Mucosa of descending colon (tissue), 3 donors: ENCODE measurements at regions not wholly inside any gene's neighbourhood (a gene's known extent, or its start where the extent isn't known, plus 50 kb on each side); places are given as distances from the start of the nearest gene placed in this dataset.

ENCODE experiments used
- ATAC-seq: fragments of 200-7000 bp; cut with Tn5 transposase; one replicate; pipeline ENCODE4 v1.9.1; 2020; ENCODE audit warnings: mild to moderate bottlenecking, moderate library complexity
- DNase-seq, 3 donors: peaks; one replicate each; pipeline ENCODE4 v3.0.0-alpha.2; 2020
- H3K36me3 ChIP-seq: fragments of 200-600 bp; one replicate; pipeline ENCODE4 v1.8.0; 2021; ENCODE audit warnings: low read depth, mild to moderate bottlenecking
- H3K4me1 ChIP-seq: fragments of 200-600 bp; one replicate; pipeline ENCODE4 v1.8.0; 2021; ENCODE audit warnings: low read depth, mild to moderate bottlenecking
- H3K4me3 ChIP-seq: fragments of 200-600 bp; one replicate; pipeline ENCODE4 v1.8.0; 2021; ENCODE audit warnings: mild to moderate bottlenecking
- H3K9me3 ChIP-seq: fragments of 200-600 bp; one replicate; pipeline ENCODE4 v1.8.0; 2021; ENCODE audit warnings: mild to moderate bottlenecking
- intact Hi-C, 2 donors: fragments of 100-400 bp; cut with DNase I in 1 of 2; cut with micrococcal nuclease in 1 of 2; formaldehyde crosslinking; loops; one replicate each; pipeline versions ENCODE4 v1.11.0 to v1.11.1; 2022; cut with DNase I, micrococcal nuclease
- TF ChIP-seq, protein P1 (sequence below): fragments of 200-600 bp; IDR thresholded peaks from one replicate; pipeline ENCODE4 v1.8.0; 2022; ENCODE audit warnings: antibody characterized with exemption, mild to moderate bottlenecking
- donor health status: DM: no; HTN: no; CAD: no; lungs with moderate emphysema.
- donor health status: DM: no; HTN: no; CAD: no.
- donor health status: DM: no; HTN: yes; CAD: no.

DNA sequence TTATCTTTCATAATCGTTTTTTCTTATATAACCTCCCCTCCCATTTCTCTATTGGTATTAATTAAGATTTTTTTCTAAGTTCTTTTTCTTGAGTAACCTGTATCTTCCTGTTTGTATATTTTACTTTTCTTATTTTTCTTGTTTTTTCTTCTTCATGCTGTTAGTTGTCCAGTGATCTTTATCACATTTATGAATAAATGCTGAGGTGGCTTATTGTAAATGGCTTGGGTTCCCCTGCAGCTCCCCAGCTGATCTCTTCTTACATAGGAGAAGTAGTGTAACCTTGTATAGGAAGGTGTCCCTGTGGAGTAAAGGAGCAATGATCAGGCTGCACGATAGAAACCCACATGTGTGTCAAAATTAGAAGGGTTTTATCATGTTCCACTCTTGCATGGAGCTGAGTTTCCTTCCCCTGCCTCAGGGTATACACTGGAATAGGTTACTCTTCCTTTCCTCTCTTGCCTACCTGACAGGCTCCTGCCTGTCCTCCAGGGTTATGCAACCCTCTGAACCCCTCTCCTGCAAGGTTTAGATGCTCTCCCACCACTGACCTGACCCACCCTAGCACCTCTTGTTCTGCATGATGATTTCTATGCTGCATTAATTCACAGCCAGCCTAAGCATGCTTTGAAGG lies 334.8 kb upstream of the RGS6 start:
- Histone ChIP-seq H3K4me3 (no peak overlapping the region), H3K9me3 (peaks cover 9% of the 10 kb centered on the region), H3K4me1 (no peaks in the 10 kb centered on the region), H3K36me3 (no peaks in the 10 kb centered on the region)
- TF ChIP-seq, protein P1, sequence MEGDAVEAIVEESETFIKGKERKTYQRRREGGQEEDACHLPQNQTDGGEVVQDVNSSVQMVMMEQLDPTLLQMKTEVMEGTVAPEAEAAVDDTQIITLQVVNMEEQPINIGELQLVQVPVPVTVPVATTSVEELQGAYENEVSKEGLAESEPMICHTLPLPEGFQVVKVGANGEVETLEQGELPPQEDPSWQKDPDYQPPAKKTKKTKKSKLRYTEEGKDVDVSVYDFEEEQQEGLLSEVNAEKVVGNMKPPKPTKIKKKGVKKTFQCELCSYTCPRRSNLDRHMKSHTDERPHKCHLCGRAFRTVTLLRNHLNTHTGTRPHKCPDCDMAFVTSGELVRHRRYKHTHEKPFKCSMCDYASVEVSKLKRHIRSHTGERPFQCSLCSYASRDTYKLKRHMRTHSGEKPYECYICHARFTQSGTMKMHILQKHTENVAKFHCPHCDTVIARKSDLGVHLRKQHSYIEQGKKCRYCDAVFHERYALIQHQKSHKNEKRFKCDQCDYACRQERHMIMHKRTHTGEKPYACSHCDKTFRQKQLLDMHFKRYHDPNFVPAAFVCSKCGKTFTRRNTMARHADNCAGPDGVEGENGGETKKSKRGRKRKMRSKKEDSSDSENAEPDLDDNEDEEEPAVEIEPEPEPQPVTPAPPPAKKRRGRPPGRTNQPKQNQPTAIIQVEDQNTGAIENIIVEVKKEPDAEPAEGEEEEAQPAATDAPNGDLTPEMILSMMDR: no peak
- ATAC-seq: no peak
- intact Hi-C loops: no loop called here
- DNase-seq: no peak

DNA sequence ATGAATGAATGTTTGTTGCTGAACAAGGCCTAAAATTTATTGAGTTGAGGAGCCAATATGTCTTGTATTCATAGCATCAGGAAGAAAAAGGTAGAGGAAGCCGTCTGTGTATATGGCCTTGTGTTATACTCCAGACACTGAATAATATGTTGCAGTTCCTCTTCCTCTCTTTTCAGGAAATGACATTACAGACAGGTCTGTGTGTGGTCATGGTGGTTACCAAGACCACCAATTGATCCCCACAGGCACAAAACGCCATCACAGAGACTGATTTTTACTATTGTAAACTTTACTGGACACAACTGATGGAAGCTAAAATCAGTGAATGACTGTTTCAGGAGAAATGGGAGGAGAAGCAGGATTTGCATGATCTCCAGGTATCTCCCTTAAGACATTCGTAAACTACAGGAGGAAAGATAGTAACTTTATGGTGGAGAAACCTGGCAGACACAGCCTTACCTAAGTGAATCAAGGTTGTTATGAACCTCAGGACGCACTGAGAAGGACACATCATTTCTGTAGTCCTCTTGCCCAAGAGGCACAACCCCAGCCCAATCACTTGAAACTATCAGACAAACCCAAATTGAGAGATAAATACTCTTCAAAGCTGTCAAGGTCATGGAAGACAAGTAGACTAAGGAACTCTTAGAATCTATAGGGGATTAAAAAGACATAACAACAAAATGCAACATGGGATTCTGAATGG lies 334.1 kb upstream of the RGS6 start:
- peak; percentile 67 for ATAC-seq
- no peaks in the 10 kb centered on the region for H3K36me3 ChIP-seq
- intact Hi-C loops: no loop called here
- no peak for DNase-seq
- H3K4me3 ChIP-seq: no peak overlapping the region
- TF ChIP-seq, protein P1: no peak
- peaks cover 9% of the 10 kb centered on the region for H3K9me3 ChIP-seq
- H3K4me1 ChIP-seq: no peaks in the 10 kb centered on the region

DNA sequence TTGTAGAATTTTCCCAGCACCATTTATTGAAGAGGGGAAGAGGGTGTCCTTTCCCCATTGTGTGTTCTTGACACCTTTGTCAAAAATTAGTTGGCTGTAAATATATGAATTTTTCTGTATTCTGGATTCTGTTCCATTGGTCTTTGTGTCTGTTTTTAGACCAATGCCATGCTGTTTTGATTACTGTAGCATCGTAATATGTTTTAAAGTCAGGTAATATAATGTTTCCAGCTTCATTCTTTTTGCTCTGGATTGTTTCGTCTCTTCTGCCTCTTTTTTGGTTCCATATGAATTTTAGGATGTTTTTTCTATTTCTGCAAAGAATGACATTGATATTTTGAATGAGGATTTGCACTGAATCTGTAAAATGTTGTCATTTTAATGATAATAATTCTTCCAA lies 331.9 kb upstream of the RGS6 start:
- no peak for ATAC-seq
- intact Hi-C loops: no loop called here

DNA sequence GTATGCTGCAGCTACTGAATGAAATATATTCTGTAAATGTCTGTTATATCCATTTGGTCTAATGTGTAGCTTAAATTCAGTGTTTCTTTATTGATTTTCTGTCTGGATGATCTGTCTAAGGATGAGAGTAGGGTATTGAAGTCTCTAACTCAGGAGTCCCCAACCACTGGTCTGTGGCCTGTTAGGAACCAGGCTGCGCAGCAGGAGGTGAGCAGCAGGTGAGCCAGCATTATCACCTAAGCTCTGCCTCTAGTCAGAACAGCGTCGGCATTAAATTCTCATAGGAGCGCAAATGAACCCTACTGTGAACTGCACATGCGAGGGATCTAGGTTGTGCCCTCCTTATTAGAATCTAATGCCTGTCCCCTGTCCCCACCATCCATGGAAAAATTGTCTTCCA lies 329.7 kb upstream of the RGS6 start:
- intact Hi-C loops: no loop called here
- peaks cover 9% of the 10 kb centered on the region for H3K9me3 ChIP-seq
- H3K4me1 ChIP-seq: no peaks in the 10 kb centered on the region
- no peak for DNase-seq
- H3K36me3 ChIP-seq: no peaks in the 10 kb centered on the region
- no peak for ATAC-seq
- TF ChIP-seq, protein P1: no peak
- H3K4me3 ChIP-seq: no peak overlapping the region

More for the DNA sequence above, 331.9 kb upstream of the RGS6 start:
- TF ChIP-seq, protein P1: no peak
- H3K4me1 ChIP-seq: no peaks in the 10 kb centered on the region
- DNase-seq: no peak
- H3K9me3 ChIP-seq: peaks cover 9% of the 10 kb centered on the region
- no peak overlapping the region for H3K4me3 ChIP-seq
- H3K36me3 ChIP-seq: no peaks in the 10 kb centered on the region

DNA sequence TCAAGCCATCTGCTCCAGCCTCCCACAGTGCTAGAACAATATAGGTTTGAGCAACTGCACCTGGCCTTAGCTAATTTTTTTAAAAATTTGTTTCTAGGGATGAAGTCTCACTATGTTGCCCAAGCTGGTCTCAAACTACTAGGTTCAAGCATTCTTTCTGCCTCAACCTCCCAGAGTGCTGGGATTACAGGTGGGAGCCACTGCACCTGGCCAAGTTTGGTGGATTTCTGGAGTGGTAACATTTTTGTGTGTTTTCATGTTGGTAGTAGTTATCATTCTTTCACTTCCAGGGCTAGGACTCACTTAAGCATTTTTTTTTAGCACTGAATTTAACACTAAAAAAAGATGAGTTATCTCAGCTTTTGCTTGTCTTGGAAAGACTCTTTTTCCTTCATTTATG lies 328.0 kb upstream of the RGS6 start:
- intact Hi-C loops: no loop called here
- DNase-seq (no peak), ATAC-seq (no peak)
- peaks cover 9% of the 10 kb centered on the region for H3K9me3 ChIP-seq
- no peak overlapping the region for H3K4me3 ChIP-seq
- no peaks in the 10 kb centered on the region for H3K36me3 ChIP-seq
- no peaks in the 10 kb centered on the region for H3K4me1 ChIP-seq
- TF ChIP-seq, protein P1: no peak
